HG03064 (cell line): ENCODE measurements at regions not wholly inside any gene's neighbourhood (a gene's known extent, or its start where the extent isn't known, plus 50 kb on each side); places are given as distances from the start of the nearest gene placed in this dataset.
"Not testable (repeated sequence)": the region's sequence is repeated elsewhere in the genome, so short reads cannot be mapped to it uniquely, and the experiment has no call there.

Source experiments
- ATAC-seq: cut with Tn5 transposase; IDR thresholded peaks from one replicate; pipeline ENCODE4 v1.9.1; 2021; ENCODE audit warnings: low read depth; ENCODE audit not compliant: unreplicated experiment

DNA sequence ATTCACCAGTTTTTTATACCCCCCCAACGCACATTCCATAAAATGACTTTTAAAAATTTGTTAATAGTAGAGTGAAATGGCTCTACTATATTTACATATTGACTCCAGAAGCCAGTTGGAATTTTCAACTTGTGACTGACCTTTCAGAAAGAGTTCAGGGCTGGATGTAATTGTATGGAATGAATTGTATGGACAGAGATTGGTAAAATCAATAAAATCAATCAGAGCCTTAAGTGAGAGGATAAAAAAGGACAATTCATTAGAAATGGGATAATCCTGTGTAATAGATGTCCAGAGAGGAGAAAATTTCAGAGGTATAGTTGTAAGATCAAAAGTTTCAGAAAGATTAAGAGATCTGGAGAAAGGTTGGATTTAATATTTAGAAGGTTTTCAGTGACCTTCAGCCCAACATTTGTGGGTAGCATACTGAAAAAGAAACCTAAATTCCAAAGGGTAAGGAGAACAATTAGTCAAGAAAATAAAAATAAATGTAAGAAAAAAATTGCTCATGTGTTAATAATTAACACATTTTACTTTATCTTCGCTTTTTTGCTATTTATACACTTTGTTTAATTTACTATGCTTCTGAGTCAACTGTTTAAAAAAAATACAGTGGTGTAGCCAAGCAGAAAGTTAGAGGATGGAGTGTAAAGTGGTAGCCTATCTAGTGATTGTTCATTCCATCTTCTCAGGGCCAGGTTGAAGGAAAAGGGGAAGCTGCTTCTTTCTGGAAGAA lies 385.4 kb upstream of the TMEFF2 start:
- ATAC-seq = no peak

DNA sequence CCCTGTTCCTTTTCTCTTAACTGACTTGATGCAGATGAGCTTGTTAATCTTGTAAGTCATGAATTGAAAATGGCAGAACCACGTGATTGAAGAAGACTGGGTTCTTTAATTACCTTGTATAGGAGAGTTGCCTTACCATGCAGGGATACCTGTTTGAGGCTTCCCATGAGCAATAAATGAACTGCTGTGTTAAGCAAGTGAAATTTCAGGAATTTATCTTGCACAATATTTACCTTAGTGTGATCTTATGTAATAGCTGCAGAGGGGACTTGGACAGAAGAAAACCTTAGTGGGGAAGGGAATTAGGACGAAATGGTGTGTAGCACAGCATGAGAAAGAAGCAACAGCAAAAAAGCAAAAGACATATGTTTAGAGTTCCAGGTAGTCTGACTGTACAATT lies 384.0 kb upstream of the TMEFF2 start:
- no peak for ATAC-seq

DNA sequence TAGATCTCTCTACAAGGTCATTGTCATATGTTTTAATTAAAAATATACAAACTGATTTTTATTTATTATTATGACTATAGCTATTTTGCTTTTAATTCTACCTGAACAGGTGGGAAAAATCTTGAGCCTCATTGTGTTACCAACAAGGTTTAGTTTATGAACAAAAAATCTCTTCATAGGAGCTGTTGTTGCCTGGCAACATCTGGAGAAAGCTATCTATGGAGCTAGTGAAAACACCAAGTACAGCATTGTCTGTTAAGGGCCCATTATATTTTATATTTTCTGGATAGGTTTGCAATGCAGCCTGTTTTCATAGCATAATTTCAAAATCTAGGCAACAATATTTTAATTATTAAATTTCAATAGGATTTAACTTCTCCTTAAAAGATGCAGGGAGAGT lies 383.0 kb upstream of the TMEFF2 start:
- no peak for ATAC-seq

DNA sequence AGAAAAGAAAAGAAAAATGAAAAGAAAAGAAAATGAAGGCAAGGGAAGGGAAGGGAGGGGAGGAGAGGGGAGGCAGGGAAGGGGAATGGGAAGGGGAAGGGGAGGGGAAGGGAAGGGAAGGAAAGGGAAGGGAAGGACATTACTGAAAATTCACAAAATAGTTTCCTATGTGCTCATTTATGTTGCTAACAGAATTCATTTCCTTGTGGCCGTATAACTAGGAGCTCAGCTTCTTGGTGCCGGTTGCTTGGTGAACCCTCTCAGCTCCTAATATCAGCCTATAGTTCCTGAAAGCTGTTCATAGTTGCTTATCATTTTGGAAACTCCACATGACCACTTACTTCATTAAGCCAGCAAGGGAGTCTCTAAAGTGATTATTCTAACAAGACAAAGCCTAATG lies 379.8 kb upstream of the TMEFF2 start:
- ATAC-seq = no peak

DNA sequence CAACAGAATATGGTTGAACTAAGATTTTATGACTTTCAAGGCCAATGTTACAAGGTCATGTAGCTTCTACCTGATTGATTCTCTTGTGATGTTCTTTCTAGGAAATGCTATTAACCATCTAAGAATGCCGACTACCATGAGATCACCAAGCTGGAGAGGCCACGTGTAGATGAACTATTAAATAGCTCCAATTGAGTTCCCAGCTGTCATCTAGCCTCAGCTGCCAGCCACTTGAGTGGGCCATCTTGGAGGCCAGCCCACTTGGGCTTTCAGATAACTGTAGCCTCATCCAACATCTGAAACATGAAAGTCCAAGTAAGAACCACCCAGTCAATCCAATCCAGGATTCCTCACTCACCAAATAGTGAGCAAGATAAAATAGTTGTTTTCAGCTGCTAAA lies 376.9 kb upstream of the TMEFF2 start:
- ATAC-seq = no peak

DNA sequence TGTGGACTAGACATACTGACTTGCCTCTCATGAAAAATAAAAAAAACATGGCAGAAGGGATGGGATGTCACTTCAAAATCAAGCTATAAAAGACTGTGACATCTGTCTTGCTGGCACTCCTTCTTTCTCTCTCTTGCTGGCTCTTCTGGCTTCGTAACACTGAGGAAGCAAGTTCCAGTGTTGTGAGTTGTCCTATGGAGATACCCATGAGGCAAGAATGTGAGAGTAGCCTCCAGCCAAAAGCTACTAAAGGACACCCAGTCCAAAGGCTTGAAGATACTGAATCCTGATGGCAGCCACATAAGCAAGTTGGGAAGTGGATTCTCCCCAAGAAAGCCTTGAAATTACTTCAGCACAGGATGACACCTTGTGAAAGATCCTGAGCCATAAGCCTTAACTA lies 376.1 kb upstream of the TMEFF2 start:
- ATAC-seq = no peak

DNA sequence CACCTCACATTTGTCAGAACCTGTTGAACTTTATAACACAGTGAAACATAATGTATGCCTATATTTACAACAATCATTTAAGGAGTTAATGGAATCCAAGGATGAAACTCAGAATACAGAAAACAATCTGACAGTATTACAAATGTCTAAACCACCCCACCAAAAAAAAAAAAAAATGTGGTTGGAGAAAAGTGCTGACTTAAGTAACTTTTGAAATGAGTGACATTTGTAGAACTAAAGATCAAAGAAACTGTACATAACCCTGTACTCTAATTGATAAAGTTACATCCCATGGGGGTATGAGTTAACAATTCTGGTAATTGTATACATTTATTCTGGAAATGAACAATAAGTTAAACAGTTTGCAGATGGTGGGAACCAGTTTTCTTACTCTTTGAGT lies 372.1 kb upstream of the TMEFF2 start:
- ATAC-seq = no peak

DNA sequence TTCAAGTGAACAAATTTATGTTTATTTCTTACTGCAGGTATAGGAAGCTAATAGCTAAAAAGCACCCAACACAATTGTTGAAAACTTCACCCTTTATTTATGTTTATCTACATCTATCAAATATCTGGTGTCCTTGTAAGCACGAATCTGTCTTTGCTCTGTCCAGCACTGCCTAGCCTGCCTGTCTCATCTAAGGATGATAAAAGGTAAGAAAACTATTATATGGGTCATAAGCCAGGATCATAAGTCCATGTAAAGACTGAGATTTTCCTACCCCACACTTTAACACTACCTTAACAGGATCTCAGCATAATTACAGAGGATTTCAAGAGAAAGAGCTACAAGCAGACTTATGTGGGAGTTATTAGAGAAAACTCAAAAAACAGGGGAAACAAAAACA lies 365.6 kb upstream of the TMEFF2 start:
- ATAC-seq = no peak

DNA sequence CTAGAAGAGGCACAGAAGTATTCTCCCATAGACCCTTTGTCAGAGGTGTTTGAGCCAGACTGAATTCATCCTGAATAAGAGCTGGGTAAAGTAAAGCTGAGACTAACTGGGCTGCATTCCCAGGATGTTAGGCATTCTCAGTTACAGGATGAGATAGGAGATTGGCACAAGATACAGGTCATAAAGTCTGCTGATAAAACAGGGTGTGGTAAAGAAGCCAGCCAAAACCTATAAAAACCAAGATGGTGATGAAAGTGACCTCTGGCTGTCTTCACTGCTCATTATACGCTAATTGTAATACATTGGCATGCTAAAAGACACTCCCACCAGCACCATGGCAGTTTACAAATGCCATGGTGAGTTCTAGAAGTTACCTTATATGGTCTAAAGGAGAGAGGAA lies 364.9 kb upstream of the TMEFF2 start:
- ATAC-seq = no peak

DNA sequence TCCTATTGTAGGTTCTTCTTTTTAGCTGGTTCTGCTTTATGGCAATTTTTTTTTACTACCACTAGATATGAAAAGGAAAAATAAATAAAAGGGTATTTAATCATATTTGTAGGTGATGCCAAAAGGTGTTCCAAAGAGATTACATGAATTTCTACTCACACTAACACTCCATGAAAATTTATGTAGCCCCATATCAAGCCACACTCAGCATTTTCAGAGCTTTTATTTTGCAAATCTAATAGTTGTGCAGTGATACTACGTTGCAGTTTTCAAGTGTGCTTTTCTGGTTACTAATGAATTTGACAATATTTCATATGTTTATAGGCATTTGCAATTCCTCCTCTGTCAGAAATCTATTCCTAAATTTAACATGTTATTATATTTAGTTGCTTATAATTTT lies 363.9 kb upstream of the TMEFF2 start:
- ATAC-seq = no peak

DNA sequence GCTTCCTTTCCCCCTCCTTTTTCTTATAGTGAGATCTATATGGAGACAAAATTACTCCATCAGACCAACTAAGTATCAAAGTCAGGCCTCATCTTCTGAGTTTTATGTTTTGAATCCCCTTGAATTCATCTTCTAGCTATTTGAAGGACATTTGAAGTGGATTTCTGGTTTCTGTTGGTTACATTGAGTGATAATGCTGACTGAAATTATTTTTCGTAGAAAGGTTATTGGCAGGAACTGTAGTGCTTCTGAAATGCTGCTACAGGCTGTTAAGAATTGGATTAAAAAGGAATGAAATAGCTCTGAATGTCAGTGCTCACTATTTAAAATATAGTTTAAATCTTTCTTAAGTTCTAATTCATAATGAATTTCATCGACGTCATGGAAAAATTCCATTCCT lies 361.0 kb upstream of the TMEFF2 start:
- ATAC-seq = no peak

DNA sequence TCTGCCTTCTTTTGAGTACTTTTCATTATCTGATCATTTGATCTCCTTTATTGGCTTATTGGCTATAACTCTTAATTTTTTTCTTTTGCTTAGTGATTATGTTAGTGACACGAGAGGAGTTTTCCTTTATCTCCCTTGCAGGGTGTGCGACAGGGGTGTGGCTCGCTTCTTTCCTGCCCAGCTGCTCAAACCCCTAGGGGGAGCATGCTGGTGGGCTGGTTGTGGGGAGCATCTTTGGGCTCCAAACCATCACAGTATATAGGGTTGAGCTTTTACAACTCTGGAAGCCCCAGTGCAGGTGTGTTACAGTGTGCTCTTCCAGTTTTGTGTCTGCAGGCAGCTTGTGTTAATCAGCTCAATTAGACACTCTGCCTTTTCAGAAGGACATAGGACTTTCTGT lies 357.0 kb upstream of the TMEFF2 start:
- no peak for ATAC-seq

DNA sequence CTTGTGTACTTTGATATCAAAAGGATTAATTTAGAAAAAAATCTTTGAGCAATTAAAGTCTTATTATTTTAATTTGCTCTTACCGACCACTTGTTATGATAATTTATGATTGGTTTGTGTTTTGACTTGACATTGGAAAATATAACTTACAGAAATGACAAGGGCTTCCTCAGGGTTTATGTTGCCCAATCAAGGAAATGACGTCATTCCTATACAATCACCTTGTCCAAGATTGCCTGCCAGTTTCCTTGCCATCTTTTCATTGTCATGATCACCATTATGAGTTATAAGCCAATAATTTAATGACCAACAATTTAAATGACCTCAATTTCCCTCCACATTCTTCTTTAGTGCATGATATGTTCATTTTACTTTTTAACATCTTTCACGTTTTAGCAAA lies 351.8 kb upstream of the TMEFF2 start:
- no peak for ATAC-seq

DNA sequence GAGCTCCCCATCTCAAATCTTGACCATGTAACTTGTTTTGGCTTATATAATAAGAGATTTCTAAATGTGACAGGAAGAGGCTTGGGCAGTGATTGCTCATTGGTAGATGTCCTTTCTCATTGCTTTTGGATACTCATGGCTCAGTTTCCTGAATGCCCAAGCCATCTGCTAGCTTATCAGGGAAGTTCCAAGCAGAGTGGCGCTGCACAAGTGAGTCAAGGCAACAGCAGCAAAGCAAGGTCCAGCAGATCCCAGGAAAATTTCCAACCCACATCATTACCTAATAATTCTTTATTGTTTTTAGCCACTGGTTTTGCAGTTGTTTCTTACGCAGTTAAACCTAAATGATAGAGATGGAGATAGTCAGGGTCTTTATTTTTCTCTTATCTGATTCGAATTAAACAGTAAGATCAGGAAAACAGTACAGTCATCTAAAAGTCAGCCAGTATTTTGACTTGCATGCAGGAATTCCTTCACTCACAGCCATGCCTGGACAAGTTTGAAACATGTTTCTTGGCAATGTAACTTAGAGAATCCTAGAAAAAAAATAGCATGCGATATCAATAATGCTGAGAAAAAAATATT lies 349.7 kb upstream of the TMEFF2 start:
- no peak for ATAC-seq

DNA sequence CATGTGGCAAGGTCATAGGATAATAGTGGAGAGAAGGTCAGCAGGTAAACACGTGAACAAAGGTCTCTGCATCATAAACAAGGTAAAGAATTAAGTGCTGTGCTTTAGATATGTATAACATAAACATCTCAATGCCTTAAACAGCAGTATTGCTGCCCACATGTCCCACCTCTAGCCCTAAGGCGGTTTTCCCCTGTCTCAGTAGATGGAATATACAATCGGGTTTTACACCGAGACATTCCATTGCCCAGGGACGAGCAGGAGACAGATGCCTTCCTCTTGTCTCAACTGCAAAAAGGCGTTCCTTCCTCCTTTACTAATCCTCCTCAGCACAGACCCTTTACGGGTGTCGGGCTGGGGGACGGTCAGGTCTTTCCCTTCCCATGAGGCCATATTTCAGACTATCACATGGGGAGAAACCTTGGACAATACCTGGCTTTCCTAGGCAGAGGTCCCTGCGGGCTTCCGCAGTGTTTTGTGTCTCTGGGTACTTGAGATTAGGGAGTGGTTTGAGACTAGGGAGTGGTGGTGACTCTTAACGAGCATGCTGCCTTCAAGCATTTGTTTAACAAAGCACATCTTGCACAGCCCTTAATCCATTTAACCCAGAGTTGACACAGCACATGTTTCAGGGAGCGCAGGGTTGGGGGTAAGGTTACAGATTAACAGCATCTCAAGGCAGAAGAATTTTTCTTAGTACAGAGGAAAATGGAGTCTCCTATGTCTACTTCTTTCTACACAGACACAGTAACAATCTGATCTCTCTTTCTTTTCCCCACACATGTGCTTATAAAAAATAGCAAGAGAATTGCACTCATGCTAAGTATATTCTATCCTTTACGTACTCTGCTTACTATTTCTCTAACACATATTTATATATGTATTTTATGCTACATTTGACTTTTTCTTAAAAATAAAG lies 347.7 kb upstream of the TMEFF2 start:
- not testable (repeated sequence) for ATAC-seq

DNA sequence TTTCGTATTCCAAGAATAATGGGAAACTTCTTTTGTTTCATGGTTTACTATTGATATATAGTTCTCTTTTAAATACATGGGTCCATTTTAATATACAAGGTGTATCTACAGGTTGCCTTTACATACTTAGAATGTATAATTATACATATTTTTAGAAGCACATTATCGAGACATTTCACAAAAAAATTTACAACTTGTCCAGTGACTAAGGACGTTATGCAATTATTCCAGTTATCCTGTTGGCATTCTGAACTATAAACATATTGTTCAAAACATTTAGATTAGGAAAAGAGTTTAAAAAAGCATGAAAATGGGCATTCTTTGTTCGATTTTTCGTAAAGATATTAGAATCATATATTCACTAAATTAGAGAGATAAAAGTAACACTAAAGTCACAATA lies 344.6 kb upstream of the TMEFF2 start:
- no peak for ATAC-seq

DNA sequence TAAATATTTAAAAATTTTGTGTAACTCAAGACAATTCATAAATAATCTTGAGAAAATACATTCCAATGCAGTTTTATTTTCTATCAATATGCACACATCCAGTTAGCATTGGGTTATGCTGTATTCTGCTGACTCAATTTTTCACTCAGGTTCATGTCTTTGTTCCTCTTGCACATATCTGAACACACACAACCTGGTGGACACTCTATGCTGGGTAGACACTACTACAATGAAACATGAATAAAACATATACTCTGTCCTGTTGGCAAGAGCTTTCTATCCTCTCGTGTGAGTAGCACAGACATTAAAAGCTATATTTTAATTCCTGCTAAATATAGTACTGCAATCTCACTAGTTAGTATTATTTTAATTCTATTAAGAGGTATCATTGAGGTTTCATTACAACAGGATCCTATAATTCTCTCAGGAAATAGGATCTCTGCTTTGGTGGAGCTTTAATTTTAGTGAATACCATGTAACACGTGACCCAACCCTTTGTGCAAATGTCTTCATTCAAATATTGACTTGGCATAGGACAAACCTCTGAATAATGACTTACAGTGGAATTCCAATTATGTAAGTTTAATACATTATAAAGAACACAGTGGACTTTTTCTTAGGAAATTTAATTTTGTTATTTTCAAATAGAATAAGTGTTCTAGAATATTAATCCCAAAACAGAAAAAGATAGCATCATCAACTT lies 342.3 kb upstream of the TMEFF2 start:
- ATAC-seq = no peak

DNA sequence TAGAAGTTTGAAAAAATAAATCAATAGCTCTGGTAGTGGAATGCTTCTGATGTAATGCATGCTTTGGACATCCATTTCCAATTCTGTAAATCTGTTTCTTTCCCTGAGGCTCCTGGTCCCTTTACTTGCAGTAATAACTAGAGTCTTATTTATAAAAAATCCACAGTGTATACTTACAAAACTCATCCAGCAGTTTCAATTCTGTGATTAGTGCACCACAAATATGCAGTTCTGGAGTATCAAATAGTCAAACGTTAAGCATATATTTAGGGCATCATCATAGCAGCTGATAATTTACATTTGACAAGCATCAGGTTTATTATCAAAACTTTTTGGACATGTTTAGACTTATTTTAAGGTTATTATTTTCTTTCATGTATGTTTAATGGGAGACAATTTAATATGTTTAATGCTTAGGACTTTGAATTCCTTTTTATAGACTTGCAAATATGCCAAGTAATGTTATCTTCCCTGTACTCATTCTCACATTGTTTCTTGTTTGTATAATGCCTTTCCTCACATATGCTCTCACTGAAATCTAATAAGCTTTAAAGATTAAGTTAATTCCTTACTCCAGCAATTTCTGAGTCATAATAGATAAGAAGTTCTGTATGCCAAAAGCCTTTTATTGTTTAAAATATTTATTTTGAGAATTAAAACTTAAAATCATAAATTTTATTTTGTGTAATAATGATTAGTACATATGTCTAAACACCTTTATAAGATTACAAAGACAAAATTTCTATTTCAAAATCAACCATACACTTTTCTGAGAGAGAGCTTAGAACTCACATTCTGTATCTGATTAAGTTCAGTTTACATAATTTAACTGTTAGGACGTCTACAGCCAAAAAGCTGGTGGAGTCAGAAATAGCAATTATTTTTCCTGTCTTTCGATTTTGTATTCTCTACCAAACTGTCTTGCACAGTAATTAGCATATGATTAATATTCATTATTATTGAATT lies 341.5 kb upstream of the TMEFF2 start:
- no peak for ATAC-seq

DNA sequence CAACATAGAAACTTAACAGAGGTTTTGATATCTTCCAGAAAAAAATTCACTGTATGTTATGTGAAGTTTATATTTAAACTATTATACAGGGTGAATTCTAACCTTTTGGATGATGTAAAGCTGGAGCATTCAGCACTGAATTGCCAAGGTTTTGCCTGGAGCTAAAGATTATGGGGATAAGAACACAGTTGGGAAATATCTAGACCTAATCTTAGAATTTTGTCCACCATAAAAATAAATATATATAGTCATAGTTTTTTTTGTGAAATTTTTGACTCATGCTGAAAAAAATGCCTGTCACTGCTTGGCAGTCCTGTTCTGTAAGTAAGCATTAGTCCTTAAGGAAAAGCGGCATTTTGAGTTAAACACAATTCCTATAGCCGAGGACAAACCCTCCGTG lies 339.3 kb upstream of the TMEFF2 start:
- ATAC-seq = no peak
